HUDEP-2 (cell line): ENCODE measurements at regions not wholly inside any gene's neighbourhood (a gene's known extent, or its start where the extent isn't known, plus 50 kb on each side); places are given as distances from the start of the nearest gene placed in this dataset.

Experiments
- DNase-seq, 76 experiments: peaks; one replicate each; lab custom pipeline; 2025; ENCODE audit not compliant: unreplicated experiment in 76 of 76; lab: John Stamatoyannopoulos, UW

DNA sequence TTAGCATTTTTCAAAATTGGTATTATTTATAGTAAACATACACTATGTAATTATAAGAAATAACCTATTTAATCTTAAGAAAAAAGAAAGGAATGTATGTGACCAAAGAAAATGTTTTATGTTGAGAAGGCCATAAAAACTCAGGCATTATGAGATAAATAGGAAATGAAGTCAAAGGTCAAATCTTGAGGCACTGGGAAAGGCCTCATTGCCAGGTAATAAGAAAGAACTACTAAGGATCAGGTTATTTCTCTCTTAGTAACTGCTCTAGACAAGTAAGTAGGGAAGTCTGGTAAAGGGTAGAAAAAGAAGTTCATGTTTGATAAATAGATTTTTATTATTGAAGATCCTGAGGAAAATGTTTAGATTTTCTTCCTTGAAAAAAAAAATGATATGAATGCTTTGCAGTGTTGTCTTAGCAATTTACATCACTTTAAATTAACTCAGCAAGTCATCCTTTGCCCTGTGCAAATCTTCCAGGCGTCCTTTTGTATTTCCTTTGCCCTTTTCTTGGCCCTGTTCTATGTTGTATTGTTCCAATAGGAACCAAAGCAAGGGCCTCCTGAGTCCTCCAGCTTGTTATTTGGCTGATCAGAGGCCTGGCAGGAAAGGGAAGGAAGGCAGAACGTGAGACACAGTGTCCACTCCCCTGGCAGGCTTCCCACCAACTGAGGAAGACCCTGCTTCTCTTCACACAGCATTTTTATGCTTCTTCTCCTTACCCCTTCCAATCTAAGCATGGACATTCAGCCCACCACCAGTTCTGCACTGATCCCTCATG, 260.4 kb upstream of the MIR17HG start:
- no peak for DNase-seq

GRCh38 chr13:91097269-91097668, 250.2 kb upstream of the MIR17HG start:
- no peak for DNase-seq

DNA sequence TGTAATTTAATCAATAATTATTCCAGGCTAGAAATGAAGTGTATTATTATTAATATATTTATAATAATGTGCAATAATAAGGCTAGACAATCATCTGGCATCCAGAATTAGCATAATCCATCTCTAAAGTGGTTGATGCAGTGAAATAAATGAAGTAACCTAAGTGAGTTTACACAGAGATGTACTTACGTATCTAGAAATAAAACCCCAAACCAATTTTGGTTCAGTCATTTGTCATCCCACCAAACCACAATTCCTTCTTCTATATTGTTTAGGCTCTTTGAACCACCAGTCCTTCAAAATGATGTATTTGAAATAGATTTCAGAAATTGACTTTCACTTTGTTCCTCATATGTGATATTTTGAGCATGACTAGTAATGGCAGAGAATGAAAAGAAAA, 247.6 kb upstream of the MIR17HG start:
- no peak for DNase-seq

DNA sequence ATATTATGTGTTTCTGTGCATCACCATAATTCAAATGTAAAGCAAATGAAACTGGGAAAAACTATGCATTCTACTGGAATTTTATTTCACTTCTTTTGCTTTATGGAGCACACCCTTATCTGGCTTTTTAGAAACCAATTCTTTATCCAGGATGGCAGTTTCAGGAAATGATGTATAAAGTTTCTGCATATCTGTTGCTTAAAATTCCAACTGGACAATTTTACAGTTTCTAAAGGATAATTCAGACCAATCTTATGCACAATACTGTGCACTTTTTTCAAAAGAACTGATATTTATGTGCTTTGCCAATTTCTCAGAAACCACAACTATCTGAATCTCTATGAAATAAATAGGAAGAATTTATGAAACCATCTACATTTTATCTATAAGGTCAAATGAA, 246.5 kb upstream of the MIR17HG start:
- no peak for DNase-seq

GRCh38 chr13:91101381-91101780, 246.1 kb upstream of the MIR17HG start:
- DNase-seq: no peak

DNA sequence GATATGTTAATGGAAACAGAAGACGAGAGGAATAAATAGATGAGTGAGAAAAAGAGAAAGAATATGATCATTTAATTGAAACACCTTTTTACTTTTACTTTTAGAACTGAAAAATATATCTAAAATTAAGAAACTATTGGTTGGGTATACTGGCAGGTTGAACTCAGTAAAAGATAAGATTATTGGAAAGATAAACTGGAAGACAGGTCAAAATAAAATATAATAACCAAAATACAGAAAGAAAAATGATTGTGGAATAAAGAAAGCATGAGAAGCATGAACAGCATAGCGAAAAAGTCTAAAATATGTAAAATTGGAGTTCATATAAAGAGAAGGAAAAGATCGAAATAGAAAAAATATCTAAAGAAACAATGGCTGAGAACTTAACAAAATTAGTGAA, 242.2 kb upstream of the MIR17HG start:
- no peak for DNase-seq

- DNase-seq: no peak
These were observed 240.9 kb upstream of the MIR17HG start for GRCh38 chr13:91106565-91106964.

GRCh38 chr13:91108315-91108714, 239.2 kb upstream of the MIR17HG start:
- no peak for DNase-seq

DNA sequence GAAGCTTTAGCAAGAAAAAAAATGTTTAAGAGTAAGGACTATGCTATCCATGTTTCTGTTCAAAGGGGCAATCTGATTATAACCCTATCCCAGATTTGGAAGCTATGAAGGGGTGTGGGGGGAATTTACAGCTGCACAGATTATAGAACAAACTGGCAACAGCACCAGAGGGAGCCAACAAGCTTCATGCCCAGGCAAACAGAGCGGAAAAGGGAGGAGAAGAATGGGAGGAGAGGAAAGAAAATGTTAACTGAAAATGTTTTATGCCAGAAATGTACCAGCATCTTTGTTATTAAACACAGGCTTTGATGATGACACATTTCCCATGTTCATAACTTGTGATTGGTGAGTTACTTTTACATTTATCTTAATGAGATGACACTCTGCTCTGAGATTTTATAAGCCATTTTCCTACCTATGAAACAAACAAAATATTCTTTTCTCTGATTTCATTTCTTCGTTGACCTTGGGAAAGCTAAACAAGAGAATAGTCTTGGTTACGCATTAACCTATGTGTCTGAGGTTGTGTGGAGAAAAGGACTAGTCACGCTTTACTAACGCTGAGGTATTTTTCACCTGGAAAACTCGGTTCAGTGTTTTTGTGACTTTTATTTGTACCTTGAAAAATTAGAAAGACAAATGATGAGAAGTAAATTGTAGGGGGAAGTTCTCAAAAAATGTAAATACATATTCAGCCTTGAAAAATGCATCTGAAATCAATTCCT, 235.8 kb upstream of the MIR17HG start:
- DNase-seq: no peak

DNA sequence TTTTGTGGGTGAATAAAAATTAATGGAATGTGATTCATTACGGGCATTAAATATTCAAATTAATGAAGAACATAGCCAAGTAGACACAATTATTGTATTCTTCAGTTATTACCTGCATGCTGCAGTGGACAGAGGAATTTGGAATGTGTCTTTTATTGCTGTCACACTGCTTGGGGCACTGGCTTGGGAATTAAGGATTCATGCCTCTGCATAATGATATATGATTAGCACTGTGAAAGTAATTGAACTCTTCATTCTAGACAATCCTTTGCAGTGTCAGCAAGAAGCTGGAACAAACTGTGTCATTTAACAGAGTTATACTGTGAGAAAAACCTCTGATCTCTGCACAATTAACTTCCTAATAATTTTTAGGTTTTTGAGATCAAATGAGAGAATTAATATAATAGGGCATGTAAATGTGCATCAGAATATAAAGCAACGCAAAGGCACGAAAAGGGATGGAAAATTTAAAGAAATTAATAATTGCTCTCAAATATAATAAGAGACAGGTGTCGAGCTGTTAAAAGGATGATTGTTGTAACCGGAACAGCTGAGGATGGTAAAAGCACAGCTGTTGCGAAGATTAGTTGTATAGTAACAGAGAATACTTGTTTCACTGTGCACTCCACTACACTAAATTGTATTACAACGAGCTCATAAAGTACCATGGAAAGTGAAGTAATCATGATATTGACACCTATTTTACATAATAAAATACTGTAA, 235.1 kb upstream of the MIR17HG start:
- no peak for DNase-seq

- no peak for DNase-seq
These were observed 234.6 kb upstream of the MIR17HG start for GRCh38 chr13:91112924-91113277.

- no peak for DNase-seq
These were observed 231.7 kb upstream of the MIR17HG start for GRCh38 chr13:91115776-91116175.

- DNase-seq: no peak
These were observed 230.1 kb upstream of the MIR17HG start for GRCh38 chr13:91117351-91117750.

- DNase-seq: no peak
These were observed 227.8 kb upstream of the MIR17HG start for GRCh38 chr13:91119643-91120042.

GRCh38 chr13:91122766-91123165, 224.7 kb upstream of the MIR17HG start:
- DNase-seq: no peak

GRCh38 chr13:91123456-91124127, 223.9 kb upstream of the MIR17HG start:
- no peak for DNase-seq

DNA sequence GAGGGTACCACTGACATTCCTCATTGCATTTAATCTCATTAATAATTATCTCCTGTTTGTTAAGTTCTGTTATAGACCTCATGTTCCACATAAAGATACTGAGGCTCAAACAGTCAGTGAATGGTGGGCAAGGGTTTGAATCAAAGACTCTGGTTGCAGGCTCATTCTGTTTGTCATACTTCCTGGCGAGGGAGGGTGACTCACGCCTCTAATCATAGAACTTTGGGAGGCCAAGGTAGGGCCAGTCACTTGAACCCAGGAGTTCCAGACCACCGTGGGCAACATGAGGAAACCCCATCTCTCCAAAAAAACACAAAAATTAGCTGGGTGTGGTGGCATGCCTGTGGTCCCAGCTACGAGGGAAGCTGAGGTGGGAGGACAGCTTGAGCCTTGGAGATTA, 220.7 kb upstream of the MIR17HG start:
- no peak for DNase-seq

DNA sequence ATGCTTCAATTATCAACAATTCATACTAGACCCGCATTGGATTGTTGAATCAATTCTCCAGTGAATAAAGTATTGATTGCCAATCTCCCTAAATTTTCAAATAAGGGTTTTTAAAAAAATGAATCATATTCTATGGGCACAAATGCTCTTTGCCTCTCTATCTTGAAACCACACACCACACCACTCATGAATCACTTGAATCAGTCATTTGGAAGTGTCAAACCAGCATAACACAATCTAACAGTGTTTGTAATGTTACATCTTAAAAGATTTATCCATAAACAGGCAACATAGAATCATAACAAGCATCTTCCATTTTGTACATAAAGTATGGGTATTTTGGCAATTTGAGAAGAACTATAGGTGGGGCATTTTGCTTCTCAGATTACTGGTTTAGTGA, 219.5 kb upstream of the MIR17HG start:
- DNase-seq: no peak

GRCh38 chr13:91132381-91132780, 215.1 kb upstream of the MIR17HG start:
- DNase-seq: no peak

- DNase-seq: no peak
These were observed 214.7 kb upstream of the MIR17HG start for GRCh38 chr13:91132786-91133185.
